ENCODE measurements at regions not wholly inside any gene's neighbourhood (a gene's known extent, or its start where the extent isn't known, plus 50 kb on each side); places are given as distances from the start of the nearest gene placed in this dataset.

- no peak for ATAC-seq
- Histone ChIP-seq H3K36me3 (no peaks in the 10 kb centered on the region), H3K27ac (no peak overlapping the region), H3K4me3 (no peak overlapping the region), H3K9me3 (peaks cover 0 to 12% (median 0%) of the 10 kb centered on the region in 3 donors), H3K27me3 (no peaks in the 10 kb centered on the region), H3K4me1 (no peaks in the 10 kb centered on the region)
- TF ChIP-seq, protein P1, sequence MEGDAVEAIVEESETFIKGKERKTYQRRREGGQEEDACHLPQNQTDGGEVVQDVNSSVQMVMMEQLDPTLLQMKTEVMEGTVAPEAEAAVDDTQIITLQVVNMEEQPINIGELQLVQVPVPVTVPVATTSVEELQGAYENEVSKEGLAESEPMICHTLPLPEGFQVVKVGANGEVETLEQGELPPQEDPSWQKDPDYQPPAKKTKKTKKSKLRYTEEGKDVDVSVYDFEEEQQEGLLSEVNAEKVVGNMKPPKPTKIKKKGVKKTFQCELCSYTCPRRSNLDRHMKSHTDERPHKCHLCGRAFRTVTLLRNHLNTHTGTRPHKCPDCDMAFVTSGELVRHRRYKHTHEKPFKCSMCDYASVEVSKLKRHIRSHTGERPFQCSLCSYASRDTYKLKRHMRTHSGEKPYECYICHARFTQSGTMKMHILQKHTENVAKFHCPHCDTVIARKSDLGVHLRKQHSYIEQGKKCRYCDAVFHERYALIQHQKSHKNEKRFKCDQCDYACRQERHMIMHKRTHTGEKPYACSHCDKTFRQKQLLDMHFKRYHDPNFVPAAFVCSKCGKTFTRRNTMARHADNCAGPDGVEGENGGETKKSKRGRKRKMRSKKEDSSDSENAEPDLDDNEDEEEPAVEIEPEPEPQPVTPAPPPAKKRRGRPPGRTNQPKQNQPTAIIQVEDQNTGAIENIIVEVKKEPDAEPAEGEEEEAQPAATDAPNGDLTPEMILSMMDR (IDR thresholded peaks at IDR 0.05): no peak
- TF ChIP-seq POLR2AphosphoS5 (IDR thresholded peaks at IDR 0.05): no peak
- no peak for TF ChIP-seq EP300 (IDR thresholded peaks at IDR 0.05)
- TF ChIP-seq POLR2A (IDR thresholded peaks at IDR 0.05): no peak
- 64 to 77% methylated on average over 9 to 10 of the region's 13 CpGs for WGBS, 2 donors (ENCODE audit: low coverage in 1 of 2)
These were observed 97.3 kb upstream of the SFMBT2 start for GRCh38 chr10:7507887-7508726.

DNA sequence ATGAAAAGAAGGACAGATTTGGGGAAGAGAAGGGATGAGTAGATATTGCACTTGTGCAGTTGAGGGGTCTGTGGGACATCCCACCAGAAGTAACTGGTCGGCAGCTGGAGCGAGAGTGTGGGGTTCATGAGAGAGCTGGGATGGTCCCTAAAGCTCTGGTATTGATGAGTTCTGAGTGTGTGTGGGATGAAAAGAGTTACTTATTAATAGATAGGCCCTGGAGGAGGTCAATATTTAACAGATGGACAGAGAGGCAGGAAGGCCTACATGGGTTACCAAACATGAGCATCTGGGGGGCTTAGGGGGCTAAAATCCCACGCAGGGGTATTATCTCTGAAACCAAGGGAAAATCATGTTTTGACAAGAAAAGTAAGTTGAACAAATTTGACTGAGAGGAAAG is 95.7 kb upstream of the SFMBT2 start:
- Histone ChIP-seq H3K27me3 (no peaks in the 10 kb centered on the region), H3K9me3 (peaks cover 0 to 12% (median 0%) of the 10 kb centered on the region in 3 donors), H3K4me1 (peaks cover 0 to 5% (median 0%) of the 10 kb centered on the region in 3 donors), H3K27ac (no peak overlapping the region), H3K4me3 (no peak overlapping the region), H3K36me3 (no peaks in the 10 kb centered on the region)
- 92 to 100% methylated on average over 3 of the region's 3 CpGs for WGBS, 2 donors (ENCODE audit: low coverage in 1 of 2)
- no peak for ATAC-seq
- TF ChIP-seq, protein P1 (IDR thresholded peaks at IDR 0.05): no peak
- TF ChIP-seq EP300 (IDR thresholded peaks at IDR 0.05) (no peak), POLR2AphosphoS5 (IDR thresholded peaks at IDR 0.05) (no peak), POLR2A (IDR thresholded peaks at IDR 0.05) (no peak)

DNA sequence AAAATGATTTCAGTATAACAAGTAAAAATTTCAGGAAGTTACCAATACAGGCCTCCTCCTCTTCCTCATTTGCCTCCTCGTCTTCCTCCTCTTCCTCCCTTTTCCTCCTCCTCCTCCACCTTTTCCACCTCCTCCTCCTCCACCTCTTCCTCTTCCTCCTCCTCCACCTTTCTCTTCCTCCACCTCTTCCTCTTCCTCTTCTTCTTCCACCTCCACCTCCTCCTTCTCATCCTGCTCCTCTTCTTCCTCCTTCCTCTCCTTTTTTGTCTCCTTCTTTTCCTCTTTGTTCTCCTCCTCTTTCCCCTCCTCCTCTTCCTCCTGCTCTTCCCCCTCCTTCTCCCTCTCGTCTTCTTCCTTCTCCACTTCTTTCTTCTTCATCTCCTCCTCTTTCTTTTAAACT is 94.4 kb upstream of the SFMBT2 start:
- no peak for ATAC-seq
- no peaks in the 10 kb centered on the region for H3K36me3 ChIP-seq
- H3K9me3 ChIP-seq: peaks cover 0 to 5% (median 0%) of the 10 kb centered on the region in 3 donors
- no peak overlapping the region for H3K4me3 ChIP-seq
- no peak for TF ChIP-seq EP300 (IDR thresholded peaks at IDR 0.05)
- TF ChIP-seq, protein P1 (IDR thresholded peaks at IDR 0.05): no peak
- no peak overlapping the region for H3K27ac ChIP-seq
- H3K27me3 ChIP-seq: no peaks in the 10 kb centered on the region
- WGBS, 2 donors (ENCODE audit: low coverage in 1 of 2): 63 to 74% methylated on average over 1 to 2 of the region's 2 CpGs
- peaks cover 0 to 6% (median 0%) of the 10 kb centered on the region in 3 donors for H3K4me1 ChIP-seq

- WGBS, 2 donors (ENCODE audit: low coverage in 1 of 2): 57 to 62% methylated on average over 4 of the region's 4 CpGs
- ATAC-seq: no peak
- Histone ChIP-seq H3K27me3 (no peaks in the 10 kb centered on the region), H3K27ac (no peak overlapping the region), H3K36me3 (no peaks in the 10 kb centered on the region), H3K4me1 (peaks cover 0 to 6% (median 0%) of the 10 kb centered on the region in 3 donors), H3K4me3 (no peak overlapping the region), H3K9me3 (no peaks in the 10 kb centered on the region)
- TF ChIP-seq POLR2A (IDR thresholded peaks at IDR 0.05) (no peak), POLR2AphosphoS5 (IDR thresholded peaks at IDR 0.05) (no peak)
These were observed 92.4 kb upstream of the SFMBT2 start for GRCh38 chr10:7503190-7503589.

- no peak overlapping the region for H3K27ac ChIP-seq
- no peak overlapping the region for H3K4me3 ChIP-seq
- TF ChIP-seq, protein P1 (IDR thresholded peaks at IDR 0.05): no peak
- TF ChIP-seq EP300 (IDR thresholded peaks at IDR 0.05) (no peak), POLR2AphosphoS5 (IDR thresholded peaks at IDR 0.05) (no peak), POLR2A (IDR thresholded peaks at IDR 0.05) (no peak)
- no peaks in the 10 kb centered on the region for H3K36me3 ChIP-seq
- 80 to 86% methylated on average over 6 to 10 of the region's 12 CpGs for WGBS, 2 donors (ENCODE audit: low coverage in 1 of 2)
- H3K4me1 ChIP-seq: peaks cover 0 to 6% (median 0%) of the 10 kb centered on the region in 3 donors
- ATAC-seq: no peak
- no peaks in the 10 kb centered on the region for H3K27me3 ChIP-seq
- no peaks in the 10 kb centered on the region for H3K9me3 ChIP-seq
These were observed 90.3 kb upstream of the SFMBT2 start for GRCh38 chr10:7501157-7501556.
